ENCODE measurements at regions not wholly inside any gene's neighbourhood (a gene's known extent, or its start where the extent isn't known, plus 50 kb on each side); places are given as distances from the start of the nearest gene placed in this dataset.
"Not testable (repeated sequence)": the region's sequence is repeated elsewhere in the genome, so short reads cannot be mapped to it uniquely, and the experiment has no call there.

DNA sequence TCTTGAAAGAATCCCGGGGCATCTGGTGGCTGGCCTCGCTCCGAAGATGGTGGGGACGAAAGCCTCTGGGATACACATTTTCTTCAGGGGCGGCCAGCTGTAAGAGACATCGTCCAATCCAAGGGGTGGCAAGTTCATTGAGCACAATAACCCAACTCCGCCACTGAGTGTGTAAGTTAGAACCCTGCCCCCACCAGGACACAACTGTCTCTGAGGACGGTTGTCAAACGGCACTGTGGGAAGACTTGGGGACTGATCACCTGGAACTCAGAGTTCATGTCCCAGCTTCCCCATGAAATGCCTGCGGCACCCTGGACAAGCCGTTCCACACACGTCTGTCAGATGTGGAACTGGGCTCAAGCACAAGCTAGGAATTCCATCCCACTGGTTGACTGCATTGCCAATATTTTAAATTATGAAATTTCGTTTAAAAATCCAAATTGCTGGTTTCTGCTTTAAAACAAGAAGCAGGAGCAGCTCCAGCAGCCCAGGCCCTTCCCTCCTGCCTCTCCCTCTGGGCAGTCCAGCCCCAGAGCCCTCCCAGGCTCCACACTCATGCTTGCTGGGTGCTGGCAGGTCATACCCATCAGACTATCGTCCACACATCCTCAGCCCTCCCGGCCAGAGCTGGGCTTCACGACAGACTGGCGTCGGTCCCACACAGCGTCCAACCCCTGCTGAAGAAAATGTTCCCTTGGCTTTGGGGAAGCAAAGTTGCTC, 80.9 kb upstream of the AFDN start:
- no peak overlapping the region for H3K9ac ChIP-seq (ENCODE audit: low read depth, low read length)
- peaks cover 5% of the 10 kb centered on the region for H3K9me3 ChIP-seq (ENCODE audit: control insufficient read depth, insufficient read depth, low read length)
- 0 out of 2 replicates have a peak, but pooled peaks cover 2% of the 10 kb centered on the region for H3K4me1 ChIP-seq (ENCODE audit: insufficient read depth, low read length)

DNA sequence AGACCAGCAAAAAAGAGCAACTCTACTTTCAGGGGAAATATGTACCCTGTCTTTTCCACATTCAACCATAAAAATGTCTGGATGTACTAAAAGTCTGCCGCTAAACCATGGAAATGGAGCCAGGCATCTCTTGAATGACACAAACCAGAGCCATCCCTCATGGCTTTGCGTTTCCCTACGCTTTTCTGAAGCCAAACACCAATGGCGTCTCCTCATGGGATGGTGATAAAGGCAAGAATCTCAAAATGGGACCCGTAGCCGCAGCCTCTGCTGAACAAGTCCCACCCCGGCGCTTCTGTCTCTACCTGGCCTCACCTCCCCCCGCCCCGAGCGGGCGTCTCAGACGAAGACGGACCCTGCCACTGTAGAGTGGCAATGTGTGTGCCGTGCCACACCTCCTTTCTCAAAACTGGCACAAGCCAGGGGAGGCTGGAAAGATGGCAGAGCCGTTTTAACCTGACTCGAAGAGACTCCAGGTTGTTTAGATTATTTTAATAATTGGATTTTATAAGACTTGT, 80.3 kb upstream of the AFDN start:
- Histone ChIP-seq H3K4me1 (ENCODE audit: insufficient read depth, low read length) (0 out of 2 replicates have a peak, but pooled peaks cover 6% of the 10 kb centered on the region), H3K36me3 (ENCODE audit: insufficient read depth, low read length) (no peaks in the 10 kb centered on the region), H3K9ac (ENCODE audit: low read depth, low read length) (no peak overlapping the region), H3K9me3 (ENCODE audit: control insufficient read depth, insufficient read depth, low read length) (peaks cover 5% of the 10 kb centered on the region)

More for the DNA sequence above, 80.9 kb upstream of the AFDN start:
- no peaks in the 10 kb centered on the region for H3K36me3 ChIP-seq (ENCODE audit: insufficient read depth, low read length)

DNA sequence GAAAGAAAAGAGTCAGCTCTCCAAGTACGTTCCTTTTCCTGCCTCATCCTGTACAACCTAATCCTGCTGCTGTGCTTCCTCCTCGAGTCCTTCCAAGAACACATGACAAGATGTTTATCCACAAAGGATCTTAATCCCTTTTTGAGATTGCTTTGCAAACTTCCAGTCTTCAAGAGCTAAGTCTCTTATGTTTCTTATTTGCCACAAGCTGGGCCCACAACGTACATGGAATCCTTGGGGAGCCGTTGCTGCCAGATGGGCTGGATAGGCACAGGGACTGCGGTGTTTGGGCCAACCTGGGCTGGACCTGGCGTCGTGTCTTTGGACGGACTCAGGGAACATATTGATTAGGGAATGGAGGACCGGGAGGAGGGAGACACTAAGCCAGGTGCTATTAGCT, 79.7 kb upstream of the AFDN start:
- 0 out of 2 replicates have a peak, but pooled peaks cover 6% of the 10 kb centered on the region for H3K4me1 ChIP-seq (ENCODE audit: insufficient read depth, low read length)
- H3K9ac ChIP-seq (ENCODE audit: low read depth, low read length): no peak overlapping the region
- H3K9me3 ChIP-seq (ENCODE audit: control insufficient read depth, insufficient read depth, low read length): peaks cover 5% of the 10 kb centered on the region
- no peaks in the 10 kb centered on the region for H3K36me3 ChIP-seq (ENCODE audit: insufficient read depth, low read length)

DNA sequence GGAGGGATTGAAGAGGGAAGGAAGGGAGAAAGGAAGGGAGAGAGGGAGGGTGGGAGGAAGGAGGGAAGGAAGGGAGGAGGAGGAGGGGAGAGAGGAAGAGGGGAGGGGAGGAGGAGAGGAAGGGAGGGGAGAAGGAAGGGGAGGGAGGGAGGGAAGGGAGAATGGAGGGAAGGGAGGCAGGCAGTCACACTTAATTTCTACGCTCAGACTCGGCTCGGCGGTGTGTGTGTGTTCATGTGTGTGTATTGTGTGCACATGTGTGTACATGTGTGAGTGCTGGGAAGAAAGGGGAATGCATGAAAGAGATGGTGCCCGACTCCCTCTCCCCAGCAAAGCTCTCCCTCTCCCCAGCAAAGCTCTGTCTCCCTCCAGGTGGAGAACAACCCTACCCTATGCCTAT, 79.1 kb upstream of the AFDN start:
- Histone ChIP-seq H3K9ac (ENCODE audit: low read depth, low read length) (no peak overlapping the region), H3K9me3 (ENCODE audit: control insufficient read depth, insufficient read depth, low read length) (peaks cover 5% of the 10 kb centered on the region), H3K4me1 (ENCODE audit: insufficient read depth, low read length) (0 out of 2 replicates have a peak, but pooled peaks cover 6% of the 10 kb centered on the region), H3K36me3 (ENCODE audit: insufficient read depth, low read length) (no peaks in the 10 kb centered on the region)

DNA sequence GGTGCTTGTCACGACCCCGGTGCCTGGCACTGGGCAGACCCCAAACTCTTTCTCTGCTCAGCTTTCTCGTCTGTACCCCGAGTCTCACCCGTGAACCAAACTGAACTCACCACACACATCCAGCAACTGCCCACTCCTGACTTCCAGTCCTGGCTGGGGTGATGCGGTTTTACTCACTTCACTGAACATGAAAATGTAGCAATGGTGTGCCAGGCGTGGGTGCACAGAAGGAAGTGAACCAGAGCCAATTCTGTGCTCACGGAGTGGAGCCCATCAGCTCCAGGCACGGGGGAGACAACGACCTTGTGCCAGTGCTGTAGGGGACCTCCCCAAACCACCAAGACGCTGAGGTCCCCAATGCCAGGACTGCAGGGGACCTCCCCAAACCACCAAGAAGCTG, 78.7 kb upstream of the AFDN start:
- Histone ChIP-seq H3K9ac (ENCODE audit: low read depth, low read length) (no peak overlapping the region), H3K36me3 (ENCODE audit: insufficient read depth, low read length) (no peaks in the 10 kb centered on the region), H3K4me1 (ENCODE audit: insufficient read depth, low read length) (0 out of 2 replicates have a peak, but pooled peaks cover 6% of the 10 kb centered on the region), H3K9me3 (ENCODE audit: control insufficient read depth, insufficient read depth, low read length) (peaks cover 5% of the 10 kb centered on the region)

DNA sequence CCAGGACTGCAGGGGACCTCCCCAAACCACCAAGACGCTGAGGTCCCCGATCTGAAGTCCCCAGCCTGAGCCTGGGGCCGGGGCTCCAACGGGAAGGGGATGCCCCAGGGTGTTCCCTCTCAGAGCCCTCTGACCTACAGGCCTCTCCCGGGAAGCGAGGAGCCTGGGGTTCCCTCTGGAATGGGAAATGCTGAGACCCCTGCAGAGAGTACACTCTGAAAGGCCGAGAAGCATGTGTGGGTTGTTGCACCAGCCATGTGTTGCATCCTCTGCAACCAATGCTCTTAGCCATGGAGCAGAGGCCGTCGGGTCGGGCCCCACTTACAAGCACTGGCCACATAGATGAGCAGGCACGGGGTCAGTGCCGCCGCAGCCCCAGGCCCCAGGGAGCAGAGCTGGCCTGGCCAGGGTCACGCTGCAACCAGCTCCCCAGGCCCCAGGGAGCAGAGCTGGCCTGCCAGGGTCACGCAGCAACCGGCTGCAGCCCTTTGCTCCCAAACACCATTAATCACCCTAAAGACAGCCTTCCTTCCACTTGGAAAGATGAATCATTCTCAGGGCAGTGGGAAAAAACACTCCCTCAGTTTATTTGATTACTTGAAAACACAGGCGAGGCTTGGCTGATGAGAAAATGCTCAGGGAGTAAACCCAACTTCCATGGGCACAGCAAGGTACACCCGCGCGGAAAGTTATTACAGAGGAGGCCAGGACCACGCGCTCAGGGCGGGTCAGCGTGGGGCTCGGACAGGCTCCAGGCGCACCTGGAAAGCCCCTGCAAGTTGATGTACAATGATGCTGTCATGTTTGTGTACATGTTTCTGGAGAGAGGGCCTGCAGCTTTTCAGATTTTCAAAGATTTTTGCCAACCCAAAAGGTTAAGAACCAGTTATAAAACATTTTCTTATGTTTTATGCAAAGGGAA, 78.0 kb upstream of the AFDN start:
- Histone ChIP-seq H3K9ac (ENCODE audit: low read depth, low read length) (no peak overlapping the region), H3K9me3 (ENCODE audit: control insufficient read depth, insufficient read depth, low read length) (peaks cover 2% of the 10 kb centered on the region), H3K4me1 (ENCODE audit: insufficient read depth, low read length) (0 out of 2 replicates have a peak, but pooled peaks cover 6% of the 10 kb centered on the region), H3K36me3 (ENCODE audit: insufficient read depth, low read length) (no peaks in the 10 kb centered on the region)

DNA sequence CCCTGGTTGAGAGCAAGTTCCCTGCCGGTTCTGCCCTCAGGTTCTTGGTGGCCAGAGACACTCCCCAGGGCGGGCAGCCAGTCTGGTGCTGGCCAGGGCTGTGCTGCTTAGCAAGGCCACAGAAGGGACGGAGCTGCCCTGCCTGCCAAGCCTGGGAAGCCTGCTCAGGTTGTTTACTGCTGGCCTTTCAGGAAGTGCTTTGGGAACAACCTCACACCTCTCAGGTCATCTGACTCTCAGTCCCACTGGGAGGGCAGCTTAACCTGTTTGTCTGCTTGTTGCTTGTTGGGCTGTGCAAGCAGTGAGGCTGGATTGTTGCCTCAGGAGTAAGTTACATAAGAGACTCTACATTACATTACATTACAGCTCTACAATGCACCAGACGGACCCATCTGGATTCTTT, 75.8 kb upstream of the AFDN start:
- 0 out of 2 replicates have a peak, but pooled peaks cover 6% of the 10 kb centered on the region for H3K4me1 ChIP-seq (ENCODE audit: insufficient read depth, low read length)
- no peak overlapping the region for H3K9ac ChIP-seq (ENCODE audit: low read depth, low read length)
- H3K9me3 ChIP-seq (ENCODE audit: control insufficient read depth, insufficient read depth, low read length): no peaks in the 10 kb centered on the region
- H3K36me3 ChIP-seq (ENCODE audit: insufficient read depth, low read length): no peaks in the 10 kb centered on the region

DNA sequence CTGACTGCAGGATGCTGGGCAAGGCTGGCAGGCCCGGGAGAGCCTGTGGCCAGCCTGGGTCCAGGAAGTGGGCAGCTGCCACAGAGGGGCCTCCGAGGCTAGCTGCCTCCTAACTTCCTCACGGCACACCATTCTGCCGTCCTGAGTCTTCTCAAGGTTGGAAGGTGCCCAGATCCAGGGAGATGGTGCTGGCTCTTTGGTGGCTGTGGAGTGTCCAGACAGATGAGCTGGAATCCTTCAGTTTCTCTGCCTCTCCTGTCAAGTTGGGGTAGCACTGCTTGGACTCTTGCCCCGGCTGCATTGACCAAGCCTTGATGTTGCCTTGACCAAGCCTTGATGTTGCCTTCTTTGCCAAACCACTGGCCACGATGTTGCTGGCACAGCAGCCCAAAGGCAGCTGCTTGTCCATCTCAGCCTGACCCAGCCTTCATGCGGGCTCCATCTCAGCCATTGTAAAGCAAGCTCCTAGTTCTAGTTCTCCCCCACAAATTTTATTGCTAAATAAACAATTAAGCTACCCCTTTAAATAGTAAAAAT, 75.1 kb upstream of the AFDN start:
- 0 out of 2 replicates have a peak, but pooled peaks cover 6% of the 10 kb centered on the region for H3K4me1 ChIP-seq (ENCODE audit: insufficient read depth, low read length)
- no peaks in the 10 kb centered on the region for H3K9me3 ChIP-seq (ENCODE audit: control insufficient read depth, insufficient read depth, low read length)
- no peaks in the 10 kb centered on the region for H3K36me3 ChIP-seq (ENCODE audit: insufficient read depth, low read length)
- no peak overlapping the region for H3K9ac ChIP-seq (ENCODE audit: low read depth, low read length)

DNA sequence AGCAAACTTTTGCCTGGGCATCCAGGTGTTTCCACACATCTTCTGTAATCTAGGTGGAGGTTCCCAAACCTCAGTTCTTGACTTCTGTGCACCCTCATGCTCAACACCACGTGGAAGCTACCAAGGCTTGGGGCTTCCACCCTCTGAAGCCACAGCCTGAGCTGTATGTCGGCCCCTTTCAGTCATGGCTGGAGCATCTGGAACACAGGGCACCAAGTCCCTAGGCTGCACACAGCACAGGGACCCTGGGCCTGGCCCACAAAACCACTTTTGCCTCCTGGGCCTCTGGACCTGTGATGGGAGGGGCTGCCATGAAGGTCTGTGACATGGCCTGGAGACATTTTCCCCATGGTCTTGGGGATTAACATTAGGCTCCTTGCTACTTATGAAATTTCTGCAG, 73.4 kb upstream of the AFDN start:
- H3K9me3 ChIP-seq (ENCODE audit: control insufficient read depth, insufficient read depth, low read length); H3K36me3 ChIP-seq (ENCODE audit: insufficient read depth, low read length); H3K4me1 ChIP-seq (ENCODE audit: insufficient read depth, low read length); H3K9ac ChIP-seq (ENCODE audit: low read depth, low read length): not testable (repeated sequence)

DNA sequence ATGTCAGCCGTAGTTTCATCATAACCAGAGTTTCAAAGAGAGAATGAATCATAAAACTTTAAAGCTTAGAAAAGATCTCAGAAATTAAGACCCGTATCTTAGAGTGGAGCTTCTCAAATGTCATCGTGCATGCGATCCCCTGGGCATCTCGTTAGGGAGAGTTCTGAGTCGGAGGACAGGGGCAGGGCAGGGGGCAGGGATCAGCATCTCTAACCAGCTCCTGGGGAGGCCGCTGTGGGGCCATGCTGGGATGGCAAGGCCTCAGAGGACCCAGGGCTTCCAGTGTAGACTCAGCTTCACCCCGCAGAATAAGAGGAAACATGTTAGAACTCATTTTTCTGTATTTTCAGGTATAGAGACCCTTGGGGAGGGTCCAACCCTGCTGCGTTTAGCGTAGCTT, 72.0 kb upstream of the AFDN start:
- no peaks in the 10 kb centered on the region for H3K9me3 ChIP-seq (ENCODE audit: control insufficient read depth, insufficient read depth, low read length)
- no peaks in the 10 kb centered on the region for H3K36me3 ChIP-seq (ENCODE audit: insufficient read depth, low read length)
- H3K9ac ChIP-seq (ENCODE audit: low read depth, low read length): no peak overlapping the region

DNA sequence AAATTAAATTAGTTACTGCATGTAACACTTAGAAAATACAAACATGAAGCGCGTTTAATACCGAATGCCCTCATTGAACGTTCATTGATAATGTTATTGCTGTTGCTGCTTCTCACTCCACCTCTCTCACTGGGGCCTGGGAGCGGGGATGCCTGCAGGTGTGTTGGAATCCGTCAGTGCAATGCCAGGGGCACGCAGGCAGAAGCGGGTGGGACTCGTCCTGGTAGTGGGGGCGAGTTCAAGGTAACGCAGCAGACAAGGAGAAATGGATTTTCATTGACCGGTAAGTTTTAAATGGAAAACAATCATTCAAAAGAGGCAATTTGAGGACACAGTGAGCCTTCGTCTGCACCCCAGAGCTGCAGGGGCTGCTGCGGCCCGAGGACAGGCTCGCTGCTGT, 71.2 kb upstream of the AFDN start:
- H3K9ac ChIP-seq (ENCODE audit: low read depth, low read length): no peak overlapping the region
- no peaks in the 10 kb centered on the region for H3K9me3 ChIP-seq (ENCODE audit: control insufficient read depth, insufficient read depth, low read length)
- H3K36me3 ChIP-seq (ENCODE audit: insufficient read depth, low read length): no peaks in the 10 kb centered on the region
- 0 out of 2 replicates have a peak, but pooled peaks cover 6% of the 10 kb centered on the region for H3K4me1 ChIP-seq (ENCODE audit: insufficient read depth, low read length)

More for the DNA sequence above, 72.0 kb upstream of the AFDN start:
- 0 out of 2 replicates have a peak, but pooled peaks cover 6% of the 10 kb centered on the region for H3K4me1 ChIP-seq (ENCODE audit: insufficient read depth, low read length)

DNA sequence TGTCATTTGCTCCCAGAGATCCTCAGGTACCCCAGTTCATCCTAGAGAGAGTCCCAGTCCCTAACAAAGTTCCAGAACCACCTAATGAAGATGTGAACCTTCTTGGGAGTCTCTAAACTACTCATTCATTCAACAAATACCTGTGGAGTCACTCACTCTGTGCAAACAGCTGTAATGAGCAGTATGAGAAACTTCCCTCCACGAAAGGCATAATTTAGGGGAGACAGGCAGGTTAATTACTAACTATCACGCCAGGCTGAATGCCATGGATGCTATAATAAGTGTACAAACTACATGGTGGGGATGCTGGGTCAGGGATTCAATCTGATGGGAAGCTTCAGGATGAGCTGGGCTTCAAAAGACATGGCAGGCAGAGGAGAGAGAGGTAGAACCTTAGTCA, 70.1 kb upstream of the AFDN start:
- no peaks in the 10 kb centered on the region for H3K4me1 ChIP-seq (ENCODE audit: insufficient read depth, low read length)
- H3K9me3 ChIP-seq (ENCODE audit: control insufficient read depth, insufficient read depth, low read length): no peaks in the 10 kb centered on the region
- H3K9ac ChIP-seq (ENCODE audit: low read depth, low read length): no peak overlapping the region
- no peaks in the 10 kb centered on the region for H3K36me3 ChIP-seq (ENCODE audit: insufficient read depth, low read length)

DNA sequence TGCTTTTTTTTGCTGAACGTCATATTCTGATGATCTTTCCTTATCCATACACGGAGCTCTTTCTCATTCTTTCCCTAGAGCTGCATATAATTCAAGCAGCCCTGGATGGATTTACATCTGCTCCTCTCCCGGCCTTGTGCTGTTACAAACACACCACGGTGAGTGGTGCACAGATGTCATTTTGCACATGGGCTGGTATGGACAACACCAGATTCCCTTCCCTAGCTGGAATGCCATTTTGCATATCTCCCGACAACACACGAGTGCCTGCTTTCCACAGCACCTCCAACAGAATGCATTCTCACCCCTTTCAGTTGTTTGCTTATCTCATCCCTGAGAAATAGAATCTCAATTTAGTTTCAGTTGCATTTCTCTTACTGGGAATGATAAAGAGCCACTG, 69.5 kb upstream of the AFDN start:
- Histone ChIP-seq H3K4me1 (ENCODE audit: insufficient read depth, low read length) (no peaks in the 10 kb centered on the region), H3K9me3 (ENCODE audit: control insufficient read depth, insufficient read depth, low read length) (no peaks in the 10 kb centered on the region), H3K36me3 (ENCODE audit: insufficient read depth, low read length) (no peaks in the 10 kb centered on the region), H3K9ac (ENCODE audit: low read depth, low read length) (no peak overlapping the region)

DNA sequence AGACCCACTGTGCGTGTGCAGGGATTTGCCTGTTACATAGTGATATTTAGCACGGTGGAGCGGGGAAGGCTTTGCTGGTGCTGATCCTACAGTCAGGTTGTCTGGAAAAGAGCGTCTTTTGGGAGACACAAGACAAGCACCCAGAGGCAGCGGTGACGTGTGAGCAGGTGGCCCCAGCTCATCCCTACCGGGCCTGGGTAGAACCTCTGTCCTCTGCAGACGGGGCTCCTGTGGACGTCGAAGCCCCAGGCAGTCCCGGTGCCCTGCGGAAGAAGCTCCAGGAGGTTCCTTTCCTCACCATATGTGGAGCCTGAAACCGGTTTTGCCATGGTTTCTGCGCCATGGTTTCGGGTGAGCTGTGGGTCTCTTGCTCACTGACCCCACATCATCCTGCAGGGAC, 68.9 kb upstream of the AFDN start:
- Histone ChIP-seq H3K4me1 (ENCODE audit: insufficient read depth, low read length) (no peaks in the 10 kb centered on the region), H3K36me3 (ENCODE audit: insufficient read depth, low read length) (no peaks in the 10 kb centered on the region), H3K9ac (ENCODE audit: low read depth, low read length) (no peak overlapping the region), H3K9me3 (ENCODE audit: control insufficient read depth, insufficient read depth, low read length) (no peaks in the 10 kb centered on the region)

All from ES-I3 (cell line).